Body of pancreas (tissue), 4 donors: ENCODE measurements at regions not wholly inside any gene's neighbourhood (a gene's known extent, or its start where the extent isn't known, plus 50 kb on each side); places are given as distances from the start of the nearest gene placed in this dataset.

Experiments used
- CTCF ChIP-seq, 7 experiments: fragments of 450-650 bp in 4 of 7; fragments of 200-600 bp in 3 of 7; sonication (generic) in 3 of 7; IDR thresholded peaks; one replicate each; pipeline ENCODE4 v1.5.1; 2016 to 2019; ENCODE audit warnings: antibody characterized with exemption in 7 of 7
- POLR2A ChIP-seq, 3 donors: fragments of 450-650 bp; IDR thresholded peaks; one replicate each; pipeline ENCODE4 v1.6.1; 2016; ENCODE audit warnings: antibody characterized with exemption in 3 of 3, mild to moderate bottlenecking in 2 of 3

GRCh38 chr17:63173903-63174302, 207.9 kb downstream of the TANC2 start:
- TF ChIP-seq CTCF (IDR thresholded peaks at IDR 0.05) (no peak), POLR2A (IDR thresholded peaks at IDR 0.05) (no peak)
